Sigmoid colon (tissue), 6 donors: ENCODE measurements at regions not wholly inside any gene's neighbourhood (a gene's known extent, or its start where the extent isn't known, plus 50 kb on each side); places are given as distances from the start of the nearest gene placed in this dataset.

ENCODE experiments used
- DNase-seq: peaks from one replicate; pipeline ENCODE4 v3.0.0-alpha.2; 2019
- H3K27ac ChIP-seq, 4 donors: fragments of 200-600 bp; sonication (generic); one replicate each; pipeline ENCODE4 v1.5.1; 2016 to 2019; ENCODE audit warnings: mild to moderate bottlenecking in 1 of 4
- H3K27me3 ChIP-seq, 3 donors: fragments of 200-600 bp; sonication (generic); one replicate each; pipeline ENCODE4 v1.5.1; 2019; ENCODE audit warnings: mild to moderate bottlenecking in 1 of 3
- H3K36me3 ChIP-seq, 4 donors: fragments of 200-600 bp; sonication (generic); one replicate each; pipeline ENCODE4 v1.5.1; 2016 to 2019
- H3K4me1 ChIP-seq, 4 donors: fragments of 200-600 bp; sonication (generic); one replicate each; pipeline ENCODE4 v1.5.1; 2017 to 2019
- H3K4me3 ChIP-seq, 4 donors: fragments of 200-600 bp; sonication (generic); one replicate each; pipeline ENCODE4 v1.5.1; 2017 to 2019; ENCODE audit warnings: mild to moderate bottlenecking in 2 of 4, moderate library complexity in 1 of 4
- H3K9me3 ChIP-seq, 4 donors: fragments of 200-600 bp in 3 of 4; sonication (generic) in 3 of 4; one replicate each; pipeline versions ENCODE4 v1.5.1 to v1.6.1; 2013 to 2019
- CTCF ChIP-seq, 4 experiments: fragments of 450-650 bp in 3 of 4; fragments of 200-600 bp in 1 of 4; IDR thresholded peaks; one replicate each; pipeline ENCODE4 v1.5.1; 2016 to 2019; ENCODE audit warnings: antibody characterized with exemption in 4 of 4, mild to moderate bottlenecking in 3 of 4, moderate library complexity in 2 of 4
- EP300 ChIP-seq, 4 donors: sonication (generic); formaldehyde crosslinking; IDR thresholded peaks; one replicate each; pipeline ENCODE4 v1.6.1; 2017; ENCODE audit warnings: antibody characterized with exemption in 4 of 4
- POLR2A ChIP-seq, 2 donors: fragments of 450-650 bp; IDR thresholded peaks; one replicate each; pipeline ENCODE4 v1.6.1; 2016; ENCODE audit warnings: antibody characterized with exemption in 2 of 2, mild to moderate bottlenecking in 2 of 2, moderate library complexity in 2 of 2
- POLR2AphosphoS5 ChIP-seq, 4 donors: sonication (generic); formaldehyde crosslinking; IDR thresholded peaks; one replicate each; pipeline ENCODE4 v1.6.1; 2017; ENCODE audit warnings: antibody characterized with exemption in 4 of 4
- WGBS, 2 donors: extraction: QIAGEN DNeasy Blood & Tissue Kit; methylation state at CpG; one replicate each; pipeline ENCODE4 v1.1.7; 2013; 5-methylcytosine and 5-hydroxymethylcytosine counted together
- intact Hi-C: fragments of 100-400 bp; cut with DNase I; formaldehyde crosslinking; loops from one replicate; pipeline ENCODE4 v1.15.1; 2023
- donor health status: healthy with polysubstance abuse.
- donor health status: healthy.

DNA sequence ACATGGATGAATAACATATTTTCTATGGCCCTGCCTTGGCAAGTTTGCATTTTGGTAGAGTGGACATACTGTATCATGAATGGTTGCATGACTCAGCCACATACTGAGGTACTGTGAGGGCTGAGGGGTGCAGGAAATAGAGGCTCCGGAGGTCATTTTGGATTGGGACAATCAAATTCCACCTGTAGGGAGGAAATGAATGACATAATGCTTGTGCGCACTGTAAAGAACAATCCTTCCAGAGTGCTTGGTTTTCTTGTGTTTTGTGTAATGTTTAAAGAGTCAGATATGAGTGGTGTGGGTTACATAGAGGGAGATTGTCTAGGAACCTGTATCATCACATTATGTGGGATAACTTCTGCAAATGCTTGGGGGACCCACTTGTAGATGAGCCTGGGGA is 329.9 kb upstream of the PROX1 start:
- no peaks in the 10 kb centered on the region for H3K9me3 ChIP-seq
- TF ChIP-seq CTCF (IDR thresholded peaks at IDR 0.05) (no peak), EP300 (IDR thresholded peaks at IDR 0.05) (no peak), POLR2AphosphoS5 (IDR thresholded peaks at IDR 0.05) (no peak), POLR2A (IDR thresholded peaks at IDR 0.05) (no peak)
- intact Hi-C loops, result no loop called here
- WGBS, 2 donors, result 23 to 69% methylated on average over 2 of the region's 2 CpGs
- H3K36me3 ChIP-seq, result no peaks in the 10 kb centered on the region
- peaks cover 0 to 8% (median 0%) of the 10 kb centered on the region in 4 donors for H3K4me1 ChIP-seq
- no peak for DNase-seq
- no peak overlapping the region for H3K4me3 ChIP-seq
- no peaks in the 10 kb centered on the region for H3K27me3 ChIP-seq
- H3K27ac ChIP-seq, result no peak overlapping the region

GRCh38 chr1:213658457-213658856 is 329.3 kb upstream of the PROX1 start:
- DNase-seq, result no peak
- H3K36me3 ChIP-seq, result no peaks in the 10 kb centered on the region
- WGBS, 2 donors, result 9 to 38% methylated on average over 2 of the region's 2 CpGs
- H3K9me3 ChIP-seq, result no peaks in the 10 kb centered on the region
- intact Hi-C loops, result no loop called here
- H3K4me3 ChIP-seq, result no peak overlapping the region
- TF ChIP-seq EP300 (IDR thresholded peaks at IDR 0.05) (no peak), CTCF (IDR thresholded peaks at IDR 0.05) (no peak), POLR2A (IDR thresholded peaks at IDR 0.05) (no peak), POLR2AphosphoS5 (IDR thresholded peaks at IDR 0.05) (no peak)
- no peaks in the 10 kb centered on the region for H3K27me3 ChIP-seq
- no peak overlapping the region for H3K27ac ChIP-seq
- peaks cover 0 to 8% (median 0%) of the 10 kb centered on the region in 4 donors for H3K4me1 ChIP-seq

DNA sequence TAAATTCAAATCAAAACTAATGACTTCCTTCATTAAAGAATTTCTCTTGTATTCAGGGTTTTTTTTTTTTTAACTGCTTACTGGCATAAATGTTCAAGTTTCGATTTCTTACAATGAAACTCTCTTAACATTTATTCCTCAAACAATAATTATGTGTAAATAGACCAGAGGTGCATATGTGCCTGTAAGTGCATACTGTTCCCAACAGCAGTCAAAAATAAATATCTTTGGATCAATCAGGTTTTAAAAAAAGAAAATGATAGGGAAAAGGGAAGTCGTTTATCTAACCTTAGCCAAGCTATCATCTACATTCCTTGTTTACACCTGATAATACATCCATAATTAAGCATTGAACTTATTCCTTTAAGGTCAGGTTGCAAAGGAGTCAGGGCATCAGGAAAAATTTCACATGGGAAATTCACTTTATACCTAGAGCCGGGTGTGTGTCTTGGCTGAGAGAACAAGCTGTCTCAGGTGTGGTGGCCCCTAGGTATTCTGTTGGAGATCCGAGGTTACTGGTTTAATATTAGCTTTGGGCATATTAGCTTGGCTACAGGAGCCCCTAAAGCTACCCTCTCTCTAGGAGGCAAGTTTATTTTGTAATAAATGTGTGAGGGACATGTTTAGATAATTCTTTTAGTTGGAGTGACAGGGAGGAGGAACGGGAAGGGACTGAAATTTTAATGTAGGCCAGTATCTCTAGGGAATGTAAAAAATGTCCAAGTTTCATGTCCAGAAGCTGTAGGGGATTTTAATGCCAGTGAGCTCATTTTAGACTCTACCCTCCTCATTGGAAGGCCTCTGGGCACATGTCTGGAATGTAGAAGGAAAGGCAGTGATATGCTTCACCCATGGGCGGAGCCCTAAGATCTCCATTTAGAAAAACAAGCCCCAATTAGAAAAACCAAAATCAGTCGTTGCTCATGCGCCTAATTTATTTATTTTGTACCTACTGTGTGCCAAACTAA is 327.9 kb upstream of the PROX1 start:
- WGBS, 2 donors, result 30 to 63% methylated on average over 8 of the region's 8 CpGs
- no peak for TF ChIP-seq EP300 (IDR thresholded peaks at IDR 0.05)
- intact Hi-C loops, result no loop called here
- no peak for DNase-seq
- Histone ChIP-seq H3K36me3 (no peaks in the 10 kb centered on the region), H3K27ac (no peak overlapping the region), H3K9me3 (no peaks in the 10 kb centered on the region), H3K4me1 (peaks cover 0 to 8% (median 0%) of the 10 kb centered on the region in 4 donors), H3K27me3 (no peaks in the 10 kb centered on the region), H3K4me3 (no peak overlapping the region)

DNA sequence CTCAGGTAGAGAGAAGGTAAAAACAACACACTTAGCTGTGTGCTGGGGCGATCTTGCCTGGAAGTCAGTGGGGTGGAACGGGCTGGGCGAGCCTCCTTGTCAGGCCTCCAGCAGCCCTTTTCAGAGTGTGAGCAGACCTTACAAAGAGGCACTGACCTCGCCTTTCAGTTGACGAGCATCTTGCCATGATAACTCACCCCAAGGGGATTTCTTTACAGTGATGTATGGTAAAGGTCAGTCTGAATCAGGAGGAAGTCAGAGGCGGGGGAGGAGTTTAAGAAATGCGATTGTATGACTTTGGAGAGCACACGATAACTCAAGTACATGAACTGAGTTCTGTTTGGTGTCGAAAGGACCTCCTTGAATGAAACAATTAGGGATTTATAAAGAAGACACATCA is 326.5 kb upstream of the PROX1 start:
- no peak for DNase-seq
- intact Hi-C loops, result no loop called here
- no peak for TF ChIP-seq EP300 (IDR thresholded peaks at IDR 0.05)
- TF ChIP-seq POLR2A (IDR thresholded peaks at IDR 0.05), result no peak
- TF ChIP-seq POLR2AphosphoS5 (IDR thresholded peaks at IDR 0.05), result no peak
- TF ChIP-seq CTCF (IDR thresholded peaks at IDR 0.05), result no peak
- H3K4me3 ChIP-seq, result no peak overlapping the region
- WGBS, 2 donors, result 78 to 83% methylated on average over 9 of the region's 9 CpGs
- no peak overlapping the region for H3K27ac ChIP-seq
- H3K27me3 ChIP-seq, result no peaks in the 10 kb centered on the region
- H3K36me3 ChIP-seq, result no peaks in the 10 kb centered on the region
- no peaks in the 10 kb centered on the region for H3K9me3 ChIP-seq
- peaks cover 0 to 8% (median 0%) of the 10 kb centered on the region in 4 donors for H3K4me1 ChIP-seq

- H3K36me3 ChIP-seq, result no peaks in the 10 kb centered on the region
- no peak overlapping the region for H3K4me3 ChIP-seq
- no peak overlapping the region for H3K27ac ChIP-seq
- WGBS, 2 donors, result 81 to 91% methylated on average over 2 of the region's 2 CpGs
- H3K9me3 ChIP-seq, result no peaks in the 10 kb centered on the region
- TF ChIP-seq CTCF (IDR thresholded peaks at IDR 0.05) (no peak), EP300 (IDR thresholded peaks at IDR 0.05) (no peak), POLR2AphosphoS5 (IDR thresholded peaks at IDR 0.05) (no peak), POLR2A (IDR thresholded peaks at IDR 0.05) (no peak)
- intact Hi-C loops, result no loop called here
- no peak for DNase-seq
- no peaks in the 10 kb centered on the region for H3K27me3 ChIP-seq
- H3K4me1 ChIP-seq, result no peaks in the 10 kb centered on the region
These were observed 321.7 kb upstream of the PROX1 start for GRCh38 chr1:213666113-213666512.
